WTC11 (cell line): ENCODE measurements at regions not wholly inside any gene's neighbourhood (a gene's known extent, or its start where the extent isn't known, plus 50 kb on each side); places are given as distances from the start of the nearest gene placed in this dataset.

Experiments used
- ATAC-seq: fragments of 200-7000 bp; cut with Tn5 transposase; 2 replicates; pipeline ENCODE4 v1.10.0; 2021; ENCODE audit warnings: mild to moderate bottlenecking, moderate library complexity
- CTCF ChIA-PET: fragments of 300-600 bp; sonication (Branson Sonifier 250); formaldehyde crosslinking; loops from one replicate; lab custom pipeline; 2021; ENCODE audit warnings: antibody characterized with exemption; lab: Charles Lee
- POLR2A ChIA-PET: fragments of 350-600 bp; sonication (Branson Sonifier 250); formaldehyde crosslinking; loops from one replicate; lab custom pipeline; 2021; ENCODE audit warnings: antibody characterized with exemption; lab: Charles Lee
- DNase-seq: peaks from one replicate; pipeline ENCODE4 v3.0.0; 2021; ENCODE audit warnings: low spot score
- H3K27ac Mint-ChIP-seq: 2 replicates; pipeline ENCODE4 v1.8.0; 2021; ENCODE audit warnings: mixed read lengths
- H3K27me3 Mint-ChIP-seq: 2 replicates; pipeline ENCODE4 v1.8.0; 2021; ENCODE audit warnings: low read depth, mild to moderate bottlenecking, moderate library complexity, mixed read lengths
- H3K36me3 Mint-ChIP-seq: 2 replicates; pipeline ENCODE4 v1.8.0; 2021; ENCODE audit warnings: mixed read lengths
- H3K4me1 Mint-ChIP-seq: 2 replicates; pipeline ENCODE4 v1.8.0; 2022; ENCODE audit warnings: mixed read lengths
- H3K4me3 Mint-ChIP-seq: 2 replicates; pipeline ENCODE4 v1.8.0; 2021; ENCODE audit warnings: mild to moderate bottlenecking, moderate library complexity, mixed read lengths
- H3K9me3 Mint-ChIP-seq: 2 replicates; pipeline ENCODE4 v1.8.0; 2021; ENCODE audit warnings: mixed read lengths
- CBFB ChIP-seq: sonication (generic); formaldehyde crosslinking; IDR thresholded peaks from 2 replicates; pipeline ENCODE4 v1.8.1; 2022; ENCODE audit warnings: mild to moderate bottlenecking, low read depth, missing genetic modification reagents
- ESRRA ChIP-seq: sonication (generic); formaldehyde crosslinking; IDR thresholded peaks from 2 replicates; pipeline ENCODE4 v1.8.1; 2022; ENCODE audit warnings: mild to moderate bottlenecking, missing genetic modification reagents, borderline replicate concordance
- FOXJ3 ChIP-seq: sonication (generic); formaldehyde crosslinking; IDR thresholded peaks from 2 replicates; pipeline ENCODE4 v1.9.0; 2021; ENCODE audit warnings: missing genetic modification reagents, mild to moderate bottlenecking, borderline replicate concordance
- FOXK1 ChIP-seq: sonication (generic); formaldehyde crosslinking; IDR thresholded peaks from 2 replicates; pipeline ENCODE4 v1.8.0; 2022; ENCODE audit warnings: mild to moderate bottlenecking, moderate library complexity, missing genetic modification reagents
- GABPB1 ChIP-seq: sonication (generic); formaldehyde crosslinking; IDR thresholded peaks from 2 replicates; pipeline ENCODE4 v1.8.1; 2023; ENCODE audit warnings: mild to moderate bottlenecking, missing genetic modification reagents
- PRRX2 ChIP-seq: fragments of 250-450 bp; sonication (Bioruptor Pico); IDR thresholded peaks from 2 replicates; pipeline ENCODE4 v1.8.0; 2021; ENCODE audit warnings: mild to moderate bottlenecking
- RELA ChIP-seq: sonication (generic); formaldehyde crosslinking; IDR thresholded peaks from 2 replicates; pipeline ENCODE4 v1.8.1; 2022; ENCODE audit warnings: missing genetic modification reagents, mild to moderate bottlenecking, borderline replicate concordance
- RORB ChIP-seq: fragments of 250-450 bp; sonication (Bioruptor Pico); IDR thresholded peaks from 2 replicates; pipeline ENCODE4 v1.9.0; 2021; ENCODE audit warnings: mild to moderate bottlenecking
- SMAD4 ChIP-seq: sonication (generic); formaldehyde crosslinking; IDR thresholded peaks from 2 replicates; pipeline ENCODE4 v1.8.0; 2022; ENCODE audit warnings: mild to moderate bottlenecking, missing genetic modification reagents
- TEAD1 ChIP-seq: sonication (generic); formaldehyde crosslinking; IDR thresholded peaks from 2 replicates; pipeline ENCODE4 v1.8.0; 2022; ENCODE audit warnings: mild to moderate bottlenecking, missing genetic modification reagents
- ZNF138 ChIP-seq: sonication (generic); formaldehyde crosslinking; conservative IDR thresholded peaks from 2 replicates; pipeline ENCODE4 v1.8.1; 2022; ENCODE audit warnings: mild to moderate bottlenecking, moderate library complexity, missing genetic modification reagents
- ZNF232 ChIP-seq: sonication (generic); formaldehyde crosslinking; IDR thresholded peaks from 2 replicates; pipeline ENCODE4 v1.8.0; 2022; ENCODE audit warnings: mild to moderate bottlenecking, missing genetic modification reagents
- TF ChIP-seq, protein P1 (sequence below): sonication (generic); formaldehyde crosslinking; IDR thresholded peaks from 2 replicates; pipeline ENCODE4 v1.8.1; 2023; ENCODE audit warnings: mild to moderate bottlenecking, missing genetic modification reagents
- TF ChIP-seq, protein P2 (sequence below): sonication (generic); formaldehyde crosslinking; IDR thresholded peaks from 2 replicates; pipeline ENCODE4 v1.8.0; 2022; ENCODE audit warnings: mild to moderate bottlenecking, missing genetic modification reagents
- TF ChIP-seq, protein P3 (sequence below): sonication (generic); formaldehyde crosslinking; IDR thresholded peaks from 2 replicates; pipeline ENCODE4 v1.8.0; 2022; ENCODE audit warnings: missing genetic modification reagents
- TF ChIP-seq, protein P4 (sequence below): sonication (generic); formaldehyde crosslinking; IDR thresholded peaks from 2 replicates; pipeline ENCODE4 v1.8.0; 2023; ENCODE audit warnings: mild to moderate bottlenecking, missing genetic modification reagents
- TF ChIP-seq, protein P5 (sequence below): fragments of 250-450 bp; sonication (Bioruptor Pico); IDR thresholded peaks from 2 replicates; pipeline ENCODE4 v1.9.0; 2021; ENCODE audit warnings: mild to moderate bottlenecking

DNA sequence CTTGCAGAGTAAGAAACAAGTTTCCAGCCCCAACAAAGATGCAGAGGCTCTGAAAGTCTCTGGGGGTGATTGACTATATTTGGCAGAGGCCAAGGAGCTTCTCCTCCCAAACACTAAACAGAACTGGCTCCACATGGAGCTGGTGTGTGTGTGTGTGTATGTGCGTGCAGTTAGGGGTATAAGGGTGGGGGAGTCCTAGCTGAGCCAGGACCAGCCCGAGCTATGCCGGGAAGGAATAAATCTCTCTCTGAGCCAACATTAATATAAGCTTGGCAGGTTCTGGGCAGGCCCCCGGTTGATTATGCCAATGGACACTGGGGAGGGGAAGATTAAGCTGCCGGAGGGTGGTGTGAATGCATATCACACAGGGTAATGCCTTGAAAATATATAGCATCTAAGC lies 324.2 kb downstream of the MIAT start (continued):
- TF ChIP-seq FOXK1 (CRISPR knock-in tag) (no peak), RORB (no peak), TEAD1 (CRISPR knock-in tag) (no peak), SMAD4 (no peak), ESRRA (CRISPR knock-in tag) (no peak), GABPB1 (no peak)
- TF ChIP-seq, protein P1, sequence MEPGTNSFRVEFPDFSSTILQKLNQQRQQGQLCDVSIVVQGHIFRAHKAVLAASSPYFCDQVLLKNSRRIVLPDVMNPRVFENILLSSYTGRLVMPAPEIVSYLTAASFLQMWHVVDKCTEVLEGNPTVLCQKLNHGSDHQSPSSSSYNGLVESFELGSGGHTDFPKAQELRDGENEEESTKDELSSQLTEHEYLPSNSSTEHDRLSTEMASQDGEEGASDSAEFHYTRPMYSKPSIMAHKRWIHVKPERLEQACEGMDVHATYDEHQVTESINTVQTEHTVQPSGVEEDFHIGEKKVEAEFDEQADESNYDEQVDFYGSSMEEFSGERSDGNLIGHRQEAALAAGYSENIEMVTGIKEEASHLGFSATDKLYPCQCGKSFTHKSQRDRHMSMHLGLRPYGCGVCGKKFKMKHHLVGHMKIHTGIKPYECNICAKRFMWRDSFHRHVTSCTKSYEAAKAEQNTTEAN (CRISPR knock-in tag) = no peak
- TF ChIP-seq, protein P2, sequence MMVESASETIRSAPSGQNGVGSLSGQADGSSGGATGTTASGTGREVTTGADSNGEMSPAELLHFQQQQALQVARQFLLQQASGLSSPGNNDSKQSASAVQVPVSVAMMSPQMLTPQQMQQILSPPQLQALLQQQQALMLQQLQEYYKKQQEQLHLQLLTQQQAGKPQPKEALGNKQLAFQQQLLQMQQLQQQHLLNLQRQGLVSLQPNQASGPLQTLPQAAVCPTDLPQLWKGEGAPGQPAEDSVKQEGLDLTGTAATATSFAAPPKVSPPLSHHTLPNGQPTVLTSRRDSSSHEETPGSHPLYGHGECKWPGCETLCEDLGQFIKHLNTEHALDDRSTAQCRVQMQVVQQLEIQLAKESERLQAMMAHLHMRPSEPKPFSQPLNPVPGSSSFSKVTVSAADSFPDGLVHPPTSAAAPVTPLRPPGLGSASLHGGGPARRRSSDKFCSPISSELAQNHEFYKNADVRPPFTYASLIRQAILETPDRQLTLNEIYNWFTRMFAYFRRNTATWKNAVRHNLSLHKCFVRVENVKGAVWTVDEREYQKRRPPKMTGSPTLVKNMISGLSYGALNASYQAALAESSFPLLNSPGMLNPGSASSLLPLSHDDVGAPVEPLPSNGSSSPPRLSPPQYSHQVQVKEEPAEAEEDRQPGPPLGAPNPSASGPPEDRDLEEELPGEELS (CRISPR knock-in tag) = no peak

DNA sequence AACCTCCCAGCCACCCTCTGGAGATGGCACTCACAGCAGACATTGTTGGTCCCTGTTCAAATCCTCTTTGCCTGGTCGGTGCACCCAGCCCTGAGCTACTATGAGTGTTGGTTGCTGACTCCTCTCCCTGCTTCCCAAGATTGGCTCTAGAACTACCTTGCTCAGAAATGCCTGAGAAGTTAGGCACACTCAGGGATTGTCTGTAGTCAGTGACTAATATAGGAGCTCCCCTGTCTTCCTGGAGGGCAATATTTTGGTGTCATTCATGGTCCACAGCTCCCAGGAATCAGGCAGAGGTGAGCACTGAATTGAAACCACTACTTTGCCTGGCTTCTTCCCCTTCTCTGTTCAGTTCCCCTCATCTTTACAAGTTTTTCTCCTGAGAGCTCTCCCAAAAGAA lies 325.9 kb downstream of the MIAT start:
- Mint-ChIP-seq H3K27me3 (peaks cover 4% of the 10 kb centered on the region; the same call in 1 of the 2 replicates), H3K27ac (no peak overlapping the region), H3K4me3 (no peak overlapping the region), H3K4me1 (no peaks in the 10 kb centered on the region; the same call in 1 of the 2 replicates), H3K36me3 (no peaks in the 10 kb centered on the region), H3K9me3 (peaks cover 4% of the 10 kb centered on the region; the same call in 1 of the 2 replicates)
- no peak for TF ChIP-seq ZNF138 (CRISPR knock-in tag)
- no peak for TF ChIP-seq FOXJ3
- TF ChIP-seq PRRX2 (CRISPR knock-in tag) = no peak
- ChIA-PET POLR2A (no interaction called here), CTCF (no interaction called here)
- no peak for DNase-seq
- ATAC-seq = no peak

DNA sequence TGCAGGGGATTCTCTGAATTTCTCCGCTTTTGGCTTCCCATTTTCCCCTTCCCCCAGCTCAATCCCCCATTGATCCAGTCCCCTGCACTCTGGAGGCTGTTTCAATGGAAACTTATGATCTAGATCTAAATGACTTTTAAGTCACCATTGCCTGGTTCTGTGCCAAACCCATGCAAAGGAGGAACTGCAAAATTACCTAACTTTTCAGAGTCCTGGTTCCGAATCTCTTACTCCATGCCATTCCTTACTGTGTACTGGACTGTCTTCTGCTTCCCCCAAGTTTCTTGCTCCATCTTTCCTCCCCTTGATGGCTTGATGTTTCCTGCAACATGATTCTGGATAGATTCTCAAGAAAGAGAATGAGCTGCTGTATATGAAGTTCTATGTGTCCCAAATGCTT lies 327.8 kb downstream of the MIAT start:
- TF ChIP-seq, protein P3, sequence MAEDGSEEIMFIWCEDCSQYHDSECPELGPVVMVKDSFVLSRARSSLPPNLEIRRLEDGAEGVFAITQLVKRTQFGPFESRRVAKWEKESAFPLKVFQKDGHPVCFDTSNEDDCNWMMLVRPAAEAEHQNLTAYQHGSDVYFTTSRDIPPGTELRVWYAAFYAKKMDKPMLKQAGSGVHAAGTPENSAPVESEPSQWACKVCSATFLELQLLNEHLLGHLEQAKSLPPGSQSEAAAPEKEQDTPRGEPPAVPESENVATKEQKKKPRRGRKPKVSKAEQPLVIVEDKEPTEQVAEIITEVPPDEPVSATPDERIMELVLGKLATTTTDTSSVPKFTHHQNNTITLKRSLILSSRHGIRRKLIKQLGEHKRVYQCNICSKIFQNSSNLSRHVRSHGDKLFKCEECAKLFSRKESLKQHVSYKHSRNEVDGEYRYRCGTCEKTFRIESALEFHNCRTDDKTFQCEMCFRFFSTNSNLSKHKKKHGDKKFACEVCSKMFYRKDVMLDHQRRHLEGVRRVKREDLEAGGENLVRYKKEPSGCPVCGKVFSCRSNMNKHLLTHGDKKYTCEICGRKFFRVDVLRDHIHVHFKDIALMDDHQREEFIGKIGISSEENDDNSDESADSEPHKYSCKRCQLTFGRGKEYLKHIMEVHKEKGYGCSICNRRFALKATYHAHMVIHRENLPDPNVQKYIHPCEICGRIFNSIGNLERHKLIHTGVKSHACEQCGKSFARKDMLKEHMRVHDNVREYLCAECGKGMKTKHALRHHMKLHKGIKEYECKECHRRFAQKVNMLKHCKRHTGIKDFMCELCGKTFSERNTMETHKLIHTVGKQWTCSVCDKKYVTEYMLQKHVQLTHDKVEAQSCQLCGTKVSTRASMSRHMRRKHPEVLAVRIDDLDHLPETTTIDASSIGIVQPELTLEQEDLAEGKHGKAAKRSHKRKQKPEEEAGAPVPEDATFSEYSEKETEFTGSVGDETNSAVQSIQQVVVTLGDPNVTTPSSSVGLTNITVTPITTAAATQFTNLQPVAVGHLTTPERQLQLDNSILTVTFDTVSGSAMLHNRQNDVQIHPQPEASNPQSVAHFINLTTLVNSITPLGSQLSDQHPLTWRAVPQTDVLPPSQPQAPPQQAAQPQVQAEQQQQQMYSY (CRISPR knock-in tag) = peak; percentile 64; the same call in 1 of the 2 replicates
- no peak for TF ChIP-seq CBFB (CRISPR knock-in tag)
- peaks cover 4% of the 10 kb centered on the region; the same call in 1 of the 2 replicates for H3K9me3 Mint-ChIP-seq
- no peaks in the 10 kb centered on the region; the same call in 1 of the 2 replicates for H3K4me1 Mint-ChIP-seq
- no peak overlapping the region for H3K4me3 Mint-ChIP-seq
- no peak overlapping the region for H3K27ac Mint-ChIP-seq
- no peak for ATAC-seq
- CTCF ChIA-PET = no interaction called here
- DNase-seq = no peak
- POLR2A ChIA-PET = no interaction called here
- H3K36me3 Mint-ChIP-seq = no peaks in the 10 kb centered on the region
- H3K27me3 Mint-ChIP-seq = peaks cover 4% of the 10 kb centered on the region; the same call in 1 of the 2 replicates

DNA sequence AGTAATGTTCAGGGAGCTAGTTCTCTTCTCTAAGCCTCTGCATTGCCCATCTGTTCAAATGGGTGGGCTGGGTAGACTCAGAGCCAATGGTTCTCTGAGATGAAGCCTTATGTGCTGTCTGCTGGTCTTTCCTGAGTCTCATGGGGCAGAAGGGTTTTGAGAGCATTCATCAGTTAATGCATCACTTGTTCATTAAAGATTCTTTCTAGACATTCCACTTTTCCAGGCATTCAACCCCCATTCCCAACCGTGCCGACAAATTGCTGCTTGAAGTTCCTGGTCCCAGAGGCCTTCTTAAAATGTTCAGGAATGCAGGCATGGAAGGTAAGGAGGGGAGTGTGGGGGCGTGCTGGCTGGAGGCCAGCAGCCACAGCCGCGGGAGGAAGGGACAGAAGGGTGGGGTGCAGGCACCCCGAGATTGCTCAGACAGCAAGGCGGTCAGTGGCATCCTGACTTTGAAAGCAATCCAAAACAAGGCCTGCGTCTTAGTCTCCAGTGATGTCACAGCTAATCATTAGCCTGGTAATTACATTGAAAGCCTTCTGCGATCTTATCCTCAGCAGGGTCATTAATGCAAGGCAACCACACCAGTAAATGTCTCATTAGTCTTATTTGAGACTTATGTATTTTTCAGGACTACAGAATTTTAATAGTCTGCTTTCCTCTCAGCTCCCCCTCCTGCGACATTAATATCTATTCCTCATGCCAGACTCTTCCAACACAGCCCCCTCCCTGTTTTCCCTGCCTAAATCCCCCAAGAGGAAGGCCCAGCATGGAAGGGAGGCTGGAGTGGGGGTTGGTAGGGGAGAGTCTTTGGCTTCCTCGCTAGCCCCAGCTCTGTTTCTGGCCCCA lies 328.8 kb downstream of the MIAT start:
- ChIA-PET POLR2A (no interaction called here), CTCF (no interaction called here)
- H3K36me3 Mint-ChIP-seq = no peaks in the 10 kb centered on the region
- DNase-seq = no peak
- no peaks in the 10 kb centered on the region; the same call in 1 of the 2 replicates for H3K4me1 Mint-ChIP-seq
- H3K4me3 Mint-ChIP-seq = no peak overlapping the region
- H3K27ac Mint-ChIP-seq = no peak overlapping the region
- ATAC-seq = peak; percentile 22
- H3K9me3 Mint-ChIP-seq = peaks cover 7% of the 10 kb centered on the region
- peaks cover 4% of the 10 kb centered on the region for H3K27me3 Mint-ChIP-seq
- TF ChIP-seq, protein P4, sequence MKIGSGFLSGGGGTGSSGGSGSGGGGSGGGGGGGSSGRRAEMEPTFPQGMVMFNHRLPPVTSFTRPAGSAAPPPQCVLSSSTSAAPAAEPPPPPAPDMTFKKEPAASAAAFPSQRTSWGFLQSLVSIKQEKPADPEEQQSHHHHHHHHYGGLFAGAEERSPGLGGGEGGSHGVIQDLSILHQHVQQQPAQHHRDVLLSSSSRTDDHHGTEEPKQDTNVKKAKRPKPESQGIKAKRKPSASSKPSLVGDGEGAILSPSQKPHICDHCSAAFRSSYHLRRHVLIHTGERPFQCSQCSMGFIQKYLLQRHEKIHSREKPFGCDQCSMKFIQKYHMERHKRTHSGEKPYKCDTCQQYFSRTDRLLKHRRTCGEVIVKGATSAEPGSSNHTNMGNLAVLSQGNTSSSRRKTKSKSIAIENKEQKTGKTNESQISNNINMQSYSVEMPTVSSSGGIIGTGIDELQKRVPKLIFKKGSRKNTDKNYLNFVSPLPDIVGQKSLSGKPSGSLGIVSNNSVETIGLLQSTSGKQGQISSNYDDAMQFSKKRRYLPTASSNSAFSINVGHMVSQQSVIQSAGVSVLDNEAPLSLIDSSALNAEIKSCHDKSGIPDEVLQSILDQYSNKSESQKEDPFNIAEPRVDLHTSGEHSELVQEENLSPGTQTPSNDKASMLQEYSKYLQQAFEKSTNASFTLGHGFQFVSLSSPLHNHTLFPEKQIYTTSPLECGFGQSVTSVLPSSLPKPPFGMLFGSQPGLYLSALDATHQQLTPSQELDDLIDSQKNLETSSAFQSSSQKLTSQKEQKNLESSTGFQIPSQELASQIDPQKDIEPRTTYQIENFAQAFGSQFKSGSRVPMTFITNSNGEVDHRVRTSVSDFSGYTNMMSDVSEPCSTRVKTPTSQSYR = no peak
- TF ChIP-seq ZNF138 (CRISPR knock-in tag) = no peak
- TF ChIP-seq, protein P5, sequence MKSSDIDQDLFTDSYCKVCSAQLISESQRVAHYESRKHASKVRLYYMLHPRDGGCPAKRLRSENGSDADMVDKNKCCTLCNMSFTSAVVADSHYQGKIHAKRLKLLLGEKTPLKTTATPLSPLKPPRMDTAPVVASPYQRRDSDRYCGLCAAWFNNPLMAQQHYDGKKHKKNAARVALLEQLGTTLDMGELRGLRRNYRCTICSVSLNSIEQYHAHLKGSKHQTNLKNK (CRISPR knock-in tag) = no peak
- TF ChIP-seq ZNF232 (CRISPR knock-in tag) = no peak
- no peak for TF ChIP-seq RELA
- no peak for TF ChIP-seq RORB
- TF ChIP-seq, all 79 proteins: peak for 0
